ENCODE measurements at regions not wholly inside any gene's neighbourhood (a gene's known extent, or its start where the extent isn't known, plus 50 kb on each side); places are given as distances from the start of the nearest gene placed in this dataset.

DNA sequence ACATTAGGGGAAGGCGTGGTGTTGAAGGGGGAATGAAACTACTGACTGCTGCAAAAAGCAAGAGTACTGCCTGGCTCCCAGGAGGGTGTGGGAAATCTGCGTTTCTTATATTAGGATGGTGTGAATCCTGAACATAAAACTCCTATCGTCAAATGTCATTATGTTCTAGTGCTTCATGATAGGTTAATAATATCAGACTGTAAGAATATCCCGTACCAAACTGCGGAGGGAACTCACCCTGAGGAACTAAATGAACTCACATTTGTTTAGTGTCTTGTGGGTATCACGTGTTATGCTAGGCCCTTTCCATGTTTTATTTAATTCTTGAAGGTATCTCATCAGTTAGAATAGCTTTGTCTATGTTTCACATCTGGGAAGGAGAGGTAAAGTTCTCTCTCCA lies 610.7 kb downstream of the QKI start:
- H3K9ac ChIP-seq (ENCODE audit: low read length), result no peak overlapping the region
- no peak overlapping the region for H3K27ac ChIP-seq (ENCODE audit: low read depth, low read length)
- no peaks in the 10 kb centered on the region for H3K79me2 ChIP-seq (ENCODE audit: insufficient read depth, low read length)
- no peaks in the 10 kb centered on the region for H3K9me2 ChIP-seq (replicated peaks; ENCODE audit: insufficient read depth, low read length)
- H2AFZ ChIP-seq (ENCODE audit: low read depth, low read length, severe bottlenecking), result no peak overlapping the region
- TF ChIP-seq EZH2phosphoT487 (conservative IDR thresholded peaks at IDR 0.05; ENCODE audit: low read length), result no peak
- TF ChIP-seq, protein P1, sequence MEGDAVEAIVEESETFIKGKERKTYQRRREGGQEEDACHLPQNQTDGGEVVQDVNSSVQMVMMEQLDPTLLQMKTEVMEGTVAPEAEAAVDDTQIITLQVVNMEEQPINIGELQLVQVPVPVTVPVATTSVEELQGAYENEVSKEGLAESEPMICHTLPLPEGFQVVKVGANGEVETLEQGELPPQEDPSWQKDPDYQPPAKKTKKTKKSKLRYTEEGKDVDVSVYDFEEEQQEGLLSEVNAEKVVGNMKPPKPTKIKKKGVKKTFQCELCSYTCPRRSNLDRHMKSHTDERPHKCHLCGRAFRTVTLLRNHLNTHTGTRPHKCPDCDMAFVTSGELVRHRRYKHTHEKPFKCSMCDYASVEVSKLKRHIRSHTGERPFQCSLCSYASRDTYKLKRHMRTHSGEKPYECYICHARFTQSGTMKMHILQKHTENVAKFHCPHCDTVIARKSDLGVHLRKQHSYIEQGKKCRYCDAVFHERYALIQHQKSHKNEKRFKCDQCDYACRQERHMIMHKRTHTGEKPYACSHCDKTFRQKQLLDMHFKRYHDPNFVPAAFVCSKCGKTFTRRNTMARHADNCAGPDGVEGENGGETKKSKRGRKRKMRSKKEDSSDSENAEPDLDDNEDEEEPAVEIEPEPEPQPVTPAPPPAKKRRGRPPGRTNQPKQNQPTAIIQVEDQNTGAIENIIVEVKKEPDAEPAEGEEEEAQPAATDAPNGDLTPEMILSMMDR (IDR thresholded peaks at IDR 0.05; ENCODE audit: insufficient read depth, low read length, poor library complexity, severe bottlenecking), result no peak
- no peaks in the 10 kb centered on the region for H3K27me3 ChIP-seq (ENCODE audit: low read length)
- no peak overlapping the region for H3K4me2 ChIP-seq (ENCODE audit: low read depth, low read length, poor library complexity, severe bottlenecking)
- H3K36me3 ChIP-seq (ENCODE audit: low read length), result no peaks in the 10 kb centered on the region
- no peaks in the 10 kb centered on the region for H4K20me1 ChIP-seq (ENCODE audit: low read depth, low read length)
- H3K4me3 ChIP-seq (ENCODE audit: insufficient read depth, low read length, poor library complexity, severe bottlenecking), result no peak overlapping the region
- no peaks in the 10 kb centered on the region for H3F3A ChIP-seq (ENCODE audit: insufficient read depth)
- no peaks in the 10 kb centered on the region for H3K9me3 ChIP-seq (ENCODE audit: insufficient read depth, low read length)

DNA sequence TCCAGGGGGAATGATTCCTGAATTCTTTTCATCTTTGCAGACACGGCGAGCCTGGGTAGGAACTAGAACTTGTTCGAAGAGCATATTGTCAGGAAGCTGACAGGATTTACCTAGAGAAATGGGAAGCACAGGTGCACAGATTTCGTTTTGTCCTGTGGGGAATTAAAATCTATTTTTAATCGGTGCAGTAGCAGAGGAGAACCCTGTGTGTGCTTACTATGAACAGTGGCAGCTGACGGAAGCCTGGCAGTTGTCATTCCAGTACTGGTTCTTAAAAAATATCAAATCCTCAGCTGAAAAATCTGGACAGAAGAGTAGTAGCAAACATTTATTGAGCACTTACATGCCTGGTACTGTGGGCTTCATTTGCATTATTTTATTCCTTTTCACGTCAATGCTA lies 609.0 kb downstream of the QKI start:
- Histone ChIP-seq H3K9ac (ENCODE audit: low read length) (no peak overlapping the region), H3K9me3 (ENCODE audit: insufficient read depth, low read length) (no peaks in the 10 kb centered on the region), H4K20me1 (ENCODE audit: low read depth, low read length) (no peaks in the 10 kb centered on the region), H3K36me3 (ENCODE audit: low read length) (no peaks in the 10 kb centered on the region), H3K27me3 (ENCODE audit: low read length) (no peaks in the 10 kb centered on the region), H3F3A (ENCODE audit: insufficient read depth) (no peaks in the 10 kb centered on the region), H2AFZ (ENCODE audit: low read depth, low read length, severe bottlenecking) (no peak overlapping the region), H3K4me3 (ENCODE audit: insufficient read depth, low read length, poor library complexity, severe bottlenecking) (no peak overlapping the region), H3K9me2 (replicated peaks; ENCODE audit: insufficient read depth, low read length) (no peaks in the 10 kb centered on the region), H3K4me2 (ENCODE audit: low read depth, low read length, poor library complexity, severe bottlenecking) (no peak overlapping the region), H3K27ac (ENCODE audit: low read depth, low read length) (no peak overlapping the region), H3K79me2 (ENCODE audit: insufficient read depth, low read length) (no peaks in the 10 kb centered on the region)
- no peak for TF ChIP-seq EZH2phosphoT487 (conservative IDR thresholded peaks at IDR 0.05; ENCODE audit: low read length)

DNA sequence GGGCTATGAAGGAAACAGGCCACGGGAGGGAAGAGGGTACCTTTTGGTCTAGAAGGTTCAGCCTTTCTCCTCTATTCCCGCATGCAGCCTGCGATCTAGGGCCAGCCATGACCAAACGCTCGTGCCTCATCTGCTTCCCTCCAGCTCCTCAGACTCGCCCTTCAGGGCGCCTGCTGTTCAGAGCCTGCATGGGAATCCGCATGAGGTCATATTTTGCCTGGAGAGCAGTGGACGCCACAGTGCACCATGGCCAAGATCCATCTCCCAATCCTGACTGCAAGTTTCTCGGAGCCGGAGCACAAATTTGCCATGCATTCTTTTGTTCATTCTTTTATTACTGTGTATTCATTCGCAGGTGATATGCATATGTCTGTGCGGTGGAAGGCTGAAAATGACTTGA lies 608.1 kb downstream of the QKI start:
- Histone ChIP-seq H2AFZ (ENCODE audit: low read depth, low read length, severe bottlenecking) (no peak overlapping the region), H3K27ac (ENCODE audit: low read depth, low read length) (no peak overlapping the region), H3K27me3 (ENCODE audit: low read length) (no peaks in the 10 kb centered on the region), H3K4me2 (ENCODE audit: low read depth, low read length, poor library complexity, severe bottlenecking) (no peak overlapping the region), H3K79me2 (ENCODE audit: insufficient read depth, low read length) (no peaks in the 10 kb centered on the region), H3K9me2 (replicated peaks; ENCODE audit: insufficient read depth, low read length) (no peaks in the 10 kb centered on the region), H3K4me3 (ENCODE audit: insufficient read depth, low read length, poor library complexity, severe bottlenecking) (no peak overlapping the region), H3K9me3 (ENCODE audit: insufficient read depth, low read length) (no peaks in the 10 kb centered on the region), H3K9ac (ENCODE audit: low read length) (no peak overlapping the region), H3F3A (ENCODE audit: insufficient read depth) (no peaks in the 10 kb centered on the region), H4K20me1 (ENCODE audit: low read depth, low read length) (no peaks in the 10 kb centered on the region), H3K36me3 (ENCODE audit: low read length) (no peaks in the 10 kb centered on the region)
- TF ChIP-seq EZH2phosphoT487 (conservative IDR thresholded peaks at IDR 0.05; ENCODE audit: low read length), result no peak
- TF ChIP-seq, protein P1 (IDR thresholded peaks at IDR 0.05; ENCODE audit: insufficient read depth, low read length, poor library complexity, severe bottlenecking), result no peak

DNA sequence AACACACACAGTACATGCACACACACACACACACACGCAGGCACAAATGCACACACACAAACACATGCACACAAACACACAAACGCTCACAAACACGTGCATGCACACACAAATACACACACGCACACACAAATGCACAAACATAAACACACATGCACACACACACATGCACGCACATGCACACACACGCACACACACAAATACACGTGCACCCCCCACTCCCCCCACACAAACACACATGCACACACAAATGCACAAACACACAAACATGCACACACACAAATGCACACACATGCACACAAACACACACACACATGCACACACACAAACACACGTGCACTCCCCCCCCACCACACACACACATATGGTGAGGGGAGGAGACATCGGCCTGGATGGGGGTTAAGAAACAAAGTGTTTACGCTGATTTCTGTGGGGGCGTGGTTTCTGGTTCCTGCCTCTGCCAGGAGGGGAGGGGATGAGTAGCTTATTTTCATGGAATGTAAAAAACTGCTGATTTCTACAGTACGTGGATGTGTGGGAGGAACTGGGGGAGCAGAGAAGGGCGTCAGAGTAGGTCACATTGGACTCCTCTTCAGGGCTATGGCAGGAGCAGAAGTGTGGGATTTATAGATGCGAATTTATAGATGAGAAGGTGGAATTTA lies 607.2 kb downstream of the QKI start:
- Histone ChIP-seq H3K4me2 (ENCODE audit: low read depth, low read length, poor library complexity, severe bottlenecking) (no peak overlapping the region), H3K9me3 (ENCODE audit: insufficient read depth, low read length) (no peaks in the 10 kb centered on the region), H4K20me1 (ENCODE audit: low read depth, low read length) (no peaks in the 10 kb centered on the region), H3K4me3 (ENCODE audit: insufficient read depth, low read length, poor library complexity, severe bottlenecking) (no peak overlapping the region), H3K79me2 (ENCODE audit: insufficient read depth, low read length) (no peaks in the 10 kb centered on the region), H3F3A (ENCODE audit: insufficient read depth) (no peaks in the 10 kb centered on the region), H3K27me3 (ENCODE audit: low read length) (no peaks in the 10 kb centered on the region), H3K9me2 (replicated peaks; ENCODE audit: insufficient read depth, low read length) (no peaks in the 10 kb centered on the region), H3K9ac (ENCODE audit: low read length) (no peak overlapping the region), H3K36me3 (ENCODE audit: low read length) (no peaks in the 10 kb centered on the region), H3K27ac (ENCODE audit: low read depth, low read length) (no peak overlapping the region), H2AFZ (ENCODE audit: low read depth, low read length, severe bottlenecking) (no peak overlapping the region)
- TF ChIP-seq EZH2phosphoT487 (conservative IDR thresholded peaks at IDR 0.05; ENCODE audit: low read length), result no peak
- TF ChIP-seq, protein P1 (IDR thresholded peaks at IDR 0.05; ENCODE audit: insufficient read depth, low read length, poor library complexity, severe bottlenecking), result no peak
